GM19035 (cell line): ENCODE measurements at regions not wholly inside any gene's neighbourhood (a gene's known extent, or its start where the extent isn't known, plus 50 kb on each side); places are given as distances from the start of the nearest gene placed in this dataset.

ENCODE experiments used
- ATAC-seq: cut with Tn5 transposase; IDR thresholded peaks from one replicate; pipeline ENCODE4 v1.9.1; 2021; ENCODE audit not compliant: unreplicated experiment

GRCh38 chr13:58869566-58869965 is 1238.0 kb downstream of the PCDH17 start:
- no peak for ATAC-seq

- no peak for ATAC-seq
Observed at GRCh38 chr13:58876473-58876872, 1244.9 kb downstream of the PCDH17 start.

- no peak for ATAC-seq
Observed at GRCh38 chr13:58879114-58879513, 1247.6 kb downstream of the PCDH17 start.

GRCh38 chr13:58882516-58882915 is 1251.0 kb downstream of the PCDH17 start:
- no peak for ATAC-seq

- ATAC-seq, result no peak
Observed at GRCh38 chr13:58883405-58883804, 1251.9 kb downstream of the PCDH17 start.

- no peak for ATAC-seq
Observed at GRCh38 chr13:58884353-58885209, 1253.0 kb downstream of the PCDH17 start.

GRCh38 chr13:58889474-58889873 is 1257.9 kb downstream of the PCDH17 start:
- ATAC-seq, result no peak

GRCh38 chr13:58893396-58893795 is 1261.9 kb downstream of the PCDH17 start:
- no peak for ATAC-seq

GRCh38 chr13:58906329-58907007 is 1257.3 kb downstream of the DIAPH3 start:
- ATAC-seq, result no peak

- ATAC-seq, result no peak
Observed at GRCh38 chr13:58907347-58907746, 1256.4 kb downstream of the DIAPH3 start.

- no peak for ATAC-seq
Observed at GRCh38 chr13:58908019-58908679, 1255.6 kb downstream of the DIAPH3 start.

- ATAC-seq, result no peak
Observed at GRCh38 chr13:58919551-58919950, 1244.2 kb downstream of the DIAPH3 start.

- ATAC-seq, result no peak
Observed at GRCh38 chr13:58921129-58921528, 1242.6 kb downstream of the DIAPH3 start.

GRCh38 chr13:58926858-58927257 is 1236.9 kb downstream of the DIAPH3 start:
- ATAC-seq, result no peak

- no peak for ATAC-seq
Observed at GRCh38 chr13:58933475-58933874, 1230.3 kb downstream of the DIAPH3 start.

GRCh38 chr13:58935689-58936088 is 1228.0 kb downstream of the DIAPH3 start:
- no peak for ATAC-seq

- ATAC-seq, result no peak
Observed at GRCh38 chr13:58946274-58946673, 1217.5 kb downstream of the DIAPH3 start.

GRCh38 chr13:58949646-58950045 is 1214.1 kb downstream of the DIAPH3 start:
- no peak for ATAC-seq

GRCh38 chr13:58950911-58951310 is 1212.8 kb downstream of the DIAPH3 start:
- ATAC-seq, result no peak

- peak; percentile 71 for ATAC-seq
Observed at GRCh38 chr13:58953638-58954037, 1210.1 kb downstream of the DIAPH3 start.

GRCh38 chr13:58955546-58956385 is 1208.0 kb downstream of the DIAPH3 start:
- no peak for ATAC-seq
